H1 (cell line): ENCODE measurements at regions not wholly inside any gene's neighbourhood (a gene's known extent, or its start where the extent isn't known, plus 50 kb on each side); places are given as distances from the start of the nearest gene placed in this dataset.

Experiments used
- CTCF ChIA-PET: fragments of 300-600 bp; sonication (Branson Sonifier 250); formaldehyde crosslinking; loops from one replicate; lab custom pipeline; 2021; ENCODE audit not compliant: partially characterized antibody; lab: Charles Lee
- POLR2A ChIA-PET: fragments of 300-600 bp; sonication (Branson Sonifier 250); formaldehyde crosslinking; loops from one replicate; lab custom pipeline; 2021; ENCODE audit warnings: inconsistent platforms; ENCODE audit not compliant: partially characterized antibody; lab: Charles Lee
- DNase-seq, 2 experiments: peaks; one replicate each; pipeline versions ENCODE4 v3.0.0 to v3.0.0-alpha.2; 2010 to 2022; ENCODE audit warnings: low spot score in 2 of 2, low read depth in 1 of 2, mixed read lengths in 1 of 2
- FAIRE-seq: peaks from 2 replicates; lab custom pipeline; 2011; peaks lifted over from hg19 to GRCh38; lab: Jason Lieb, UNC
- H2AFZ ChIP-seq: 2 replicates; pipeline ENCODE4 v1.8.1; 2012; ENCODE audit warnings: low read length, inconsistent platforms
- H2AK5ac ChIP-seq: 2 replicates; pipeline ENCODE4 v1.6.1; 2013; ENCODE audit warnings: low read depth, low read length
- H2BK120ac ChIP-seq: replicated peaks from 2 replicates; pipeline ENCODE3; 2013; ENCODE audit warnings: low read depth, low read length, inconsistent platforms
- H2BK12ac ChIP-seq: 2 replicates; pipeline ENCODE4 v1.6.1; 2013; ENCODE audit warnings: low read depth, low read length
- H2BK15ac ChIP-seq: 2 replicates; pipeline ENCODE4 v1.6.1; 2013; ENCODE audit warnings: low read length
- H2BK20ac ChIP-seq: 2 replicates; pipeline ENCODE4 v1.6.1; 2013; ENCODE audit warnings: low read length
- H2BK5ac ChIP-seq: 2 replicates; pipeline ENCODE4 v1.6.1; 2013; ENCODE audit warnings: low read depth, low read length
- H3K14ac ChIP-seq: 2 replicates; pipeline ENCODE4 v1.6.1; 2013; ENCODE audit warnings: inconsistent platforms; ENCODE audit not compliant: insufficient read length
- H3K18ac ChIP-seq: 2 replicates; pipeline ENCODE4 v1.6.1; 2013; ENCODE audit warnings: low read length; ENCODE audit errors: extremely low read depth
- H3K23ac ChIP-seq: 2 replicates; pipeline ENCODE4 v1.6.1; 2013; ENCODE audit warnings: inconsistent platforms; ENCODE audit not compliant: insufficient read length
- H3K23me2 ChIP-seq: 2 replicates; pipeline ENCODE4 v1.6.1; 2013; ENCODE audit warnings: low read depth, low read length
- H3K27ac ChIP-seq: 2 replicates; pipeline ENCODE4 v1.6.1; 2011; ENCODE audit warnings: low read depth, low read length, inconsistent platforms
- H3K27me3 ChIP-seq, 4 experiments: replicated peaks in 1 of 4; 1 replicate in 1 of 4; 2 replicates in 3 of 4; pipeline versions ENCODE4 v1.6.1 to v1.8.1; 2011 to 2013; ENCODE audit warnings: low read length in 3 of 4, mild to moderate bottlenecking in 3 of 4, inconsistent platforms in 2 of 4, mixed read lengths in 2 of 4, moderate library complexity in 1 of 4; ENCODE audit not compliant: control insufficient read depth in 3 of 4, insufficient read depth in 3 of 4; ENCODE audit errors: extremely low read depth in 1 of 4
- H3K36me3 ChIP-seq, 4 experiments: 2 replicates each; pipeline versions ENCODE4 v1.6.1 to v1.8.1; 2011 to 2013; ENCODE audit warnings: mild to moderate bottlenecking in 4 of 4, low read length in 3 of 4, moderate library complexity in 2 of 4, control low read depth in 1 of 4, inconsistent platforms in 1 of 4; ENCODE audit not compliant: insufficient read depth in 4 of 4, control insufficient read depth in 2 of 4
- H3K4ac ChIP-seq: replicated peaks from 2 replicates; pipeline ENCODE3; 2013; ENCODE audit warnings: low read length, low read depth, mixed read lengths, inconsistent platforms; ENCODE audit not compliant: insufficient read length
- H3K4me1 ChIP-seq, 4 experiments: replicated peaks in 1 of 4; 1 replicate in 1 of 4; 2 replicates in 3 of 4; pipeline versions ENCODE4 v1.6.1 to v1.8.1; 2011 to 2013; ENCODE audit warnings: low read length in 3 of 4, inconsistent platforms in 2 of 4, mixed read lengths in 1 of 4; ENCODE audit not compliant: insufficient read depth in 4 of 4, control insufficient read depth in 3 of 4
- H3K4me2 ChIP-seq, 2 experiments: 2 replicates each; pipeline versions ENCODE4 v1.6.1 to v1.8.1; 2011 to 2013; ENCODE audit warnings: low read depth in 2 of 2, low read length in 2 of 2, control low read depth in 1 of 2, inconsistent platforms in 1 of 2, mild to moderate bottlenecking in 1 of 2; ENCODE audit not compliant: insufficient read depth in 1 of 2
- H3K4me3 ChIP-seq, 4 experiments: fragments of 200-600, 300-600 bp in 1 of 4; sonication (generic), shearing (Covaris generic), sonication (Bioruptor Twin) in 1 of 4; 2 replicates each; pipeline versions ENCODE4 v1.5.1 to v1.8.1; 2011 to 2016; ENCODE audit warnings: low read length in 4 of 4, low read depth in 3 of 4, control low read depth in 2 of 4, inconsistent platforms in 2 of 4, mild to moderate bottlenecking in 2 of 4, mixed read lengths in 1 of 4, moderate library complexity in 1 of 4; ENCODE audit not compliant: insufficient read depth in 2 of 4; ENCODE audit errors: extremely low read depth in 1 of 4
- H3K56ac ChIP-seq: replicated peaks from 2 replicates; pipeline ENCODE3; 2013; ENCODE audit warnings: low read depth, mild to moderate bottlenecking, mixed read lengths, low read length, inconsistent platforms; ENCODE audit not compliant: insufficient read length
- H3K79me1 ChIP-seq: 2 replicates; pipeline ENCODE4 v1.6.1; 2013; ENCODE audit warnings: low read depth, low read length, control low read depth
- H3K79me2 ChIP-seq, 2 experiments: 2 replicates each; pipeline versions ENCODE4 v1.6.1 to v1.8.1; 2012 to 2013; ENCODE audit warnings: low read length in 2 of 2, mild to moderate bottlenecking in 2 of 2, inconsistent platforms in 1 of 2; ENCODE audit not compliant: insufficient read depth in 2 of 2, control insufficient read depth in 1 of 2
- H3K9ac ChIP-seq, 4 experiments: replicated peaks in 1 of 4; 1 replicate in 1 of 4; 2 replicates in 3 of 4; pipeline versions ENCODE4 v1.6.1 to v1.8.1; 2011 to 2013; ENCODE audit warnings: low read depth in 3 of 4, low read length in 3 of 4, control low read depth in 2 of 4, mild to moderate bottlenecking in 2 of 4, moderate library complexity in 2 of 4, inconsistent platforms in 1 of 4; ENCODE audit errors: extremely low read depth in 1 of 4
- H3K9me3 ChIP-seq, 2 experiments: 2 replicates each; pipeline versions ENCODE4 v1.6.1 to v1.8.1; 2012 to 2013; ENCODE audit warnings: mild to moderate bottlenecking in 2 of 2, moderate library complexity in 2 of 2, control low read depth in 1 of 2, inconsistent platforms in 1 of 2, low read depth in 1 of 2, low read length in 1 of 2, mixed read lengths in 1 of 2; ENCODE audit not compliant: insufficient read depth in 2 of 2
- H4K20me1 ChIP-seq, 2 experiments: replicated peaks in 1 of 2; 2 replicates each; pipeline versions ENCODE3 to v1.8.1; 2011 to 2013; ENCODE audit warnings: inconsistent platforms in 2 of 2, low read length in 2 of 2, mild to moderate bottlenecking in 1 of 2; ENCODE audit not compliant: insufficient read depth in 2 of 2, control insufficient read depth in 1 of 2
- H4K5ac ChIP-seq: 2 replicates; pipeline ENCODE4 v1.6.1; 2013; ENCODE audit warnings: low read length, low read depth, mixed read lengths, inconsistent platforms; ENCODE audit not compliant: insufficient read length
- H4K8ac ChIP-seq: 2 replicates; pipeline ENCODE4 v1.8.0; 2013; ENCODE audit warnings: mild to moderate bottlenecking, moderate library complexity, low read length, inconsistent platforms; ENCODE audit not compliant: insufficient read depth; ENCODE audit errors: extremely low read depth
- H4K91ac ChIP-seq: replicated peaks from 2 replicates; pipeline ENCODE3; 2013; ENCODE audit warnings: low read length, mixed read lengths, inconsistent platforms; ENCODE audit not compliant: insufficient read length
- FOSL1 ChIP-seq: IDR thresholded peaks from 2 replicates; pipeline ENCODE4 v1.6.1; 2011; ENCODE audit warnings: mild to moderate bottlenecking, low read depth, low read length, moderate library complexity; ENCODE audit not compliant: insufficient read depth
- HDAC2 ChIP-seq, 2 experiments: fragments of 300-600 bp in 1 of 2; sonication (generic) in 1 of 2; IDR thresholded peaks; 2 replicates each; pipeline ENCODE4 v1.6.1; 2011 to 2012; ENCODE audit warnings: low read depth in 2 of 2, low read length in 2 of 2, mild to moderate bottlenecking in 2 of 2, moderate library complexity in 2 of 2, borderline replicate concordance in 1 of 2, inconsistent platforms in 1 of 2
- MAFK ChIP-seq: IDR thresholded peaks from 2 replicates; pipeline ENCODE4 v1.6.1; 2012; ENCODE audit warnings: low read depth, mild to moderate bottlenecking, improper control_type of control experiment, low read length
- TCF12 ChIP-seq: IDR thresholded peaks from 2 replicates; pipeline ENCODE4 v1.6.1; 2011; ENCODE audit warnings: low read depth, mild to moderate bottlenecking, low read length
- TEAD4 ChIP-seq: IDR thresholded peaks from 2 replicates; pipeline ENCODE4 v1.6.1; 2012; ENCODE audit warnings: low read depth, low read length, inconsistent platforms, mixed read lengths
- WGBS, 2 experiments: shearing (Covaris generic) in 1 of 2; methylation state at CpG; one replicate each; pipeline versions ENCODE4 v1.1.6 to v1.1.7; 2013 to 2015; ENCODE audit warnings: low lambda C conversion rate in 2 of 2, mixed read lengths in 2 of 2, inconsistent platforms in 1 of 2, low coverage in 1 of 2, missing lambda C conversion rate in 1 of 2; ENCODE audit not compliant: insufficient replicate concordance in 2 of 2, insufficient coverage in 1 of 2, insufficient read length in 1 of 2; ENCODE audit errors: extremely low coverage in 1 of 2, missing lambda C conversion rate in 1 of 2; 5-methylcytosine and 5-hydroxymethylcytosine counted together
- TF ChIP-seq, protein P1 (sequence below): IDR thresholded peaks from 2 replicates; pipeline ENCODE4 v1.6.1; 2011; ENCODE audit warnings: low read depth, mild to moderate bottlenecking, low read length; ENCODE audit not compliant: insufficient read depth
- TF ChIP-seq, protein P2 (sequence below): IDR thresholded peaks from 2 replicates; pipeline ENCODE4 v1.6.1; 2012; ENCODE audit warnings: inconsistent platforms

DNA sequence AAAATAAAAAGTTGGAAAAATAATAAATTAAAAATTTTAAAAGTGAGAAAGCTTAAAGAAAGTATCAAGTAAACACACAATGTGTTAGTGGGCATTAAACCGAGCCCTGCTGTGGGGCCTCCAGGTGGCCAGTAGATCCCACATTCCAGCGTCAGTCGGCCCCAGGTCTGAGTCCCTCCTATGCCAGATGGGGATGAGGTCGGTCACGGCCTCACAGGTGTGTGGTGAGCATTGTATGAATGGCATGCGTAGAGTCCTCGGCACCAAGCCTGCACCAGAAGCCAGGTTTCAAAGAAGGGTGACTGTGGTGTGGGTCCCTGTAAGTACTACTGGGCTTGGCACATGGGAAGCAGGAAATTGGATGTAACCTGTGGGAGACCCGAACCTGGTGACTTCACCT lies 75.6 kb upstream of the MSX1 start:
- peak overlapping the region; percentile 51 for H4K91ac ChIP-seq
- no peak overlapping the region for H3K56ac ChIP-seq
- 82% methylated on average over 8 of the region's 8 CpGs; no CpG with 5 or more reads in 1 of the 2 experiments for WGBS, 2 experiments
- peaks cover 0 to 16% (median 0%) of the 10 kb centered on the region in 4 experiments; a peak in 1 of 7 replicates for H3K4me1 ChIP-seq
- no peak overlapping the region for H2BK120ac ChIP-seq
- H3K27me3 ChIP-seq = peaks cover 0 to 2% (median 0%) of the 10 kb centered on the region in 4 experiments; a peak in 1 of 7 replicates
- H2BK20ac ChIP-seq = no peak overlapping the region
- H2AK5ac ChIP-seq = no peak overlapping the region
- TF ChIP-seq TCF12 = peak; percentile 33; the same call in 1 of the 2 replicates
- TF ChIP-seq, protein P1, sequence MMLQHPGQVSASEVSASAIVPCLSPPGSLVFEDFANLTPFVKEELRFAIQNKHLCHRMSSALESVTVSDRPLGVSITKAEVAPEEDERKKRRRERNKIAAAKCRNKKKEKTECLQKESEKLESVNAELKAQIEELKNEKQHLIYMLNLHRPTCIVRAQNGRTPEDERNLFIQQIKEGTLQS = no peak
- no peak for TF ChIP-seq FOSL1
- no peak for TF ChIP-seq MAFK
- TF ChIP-seq, protein P2, sequence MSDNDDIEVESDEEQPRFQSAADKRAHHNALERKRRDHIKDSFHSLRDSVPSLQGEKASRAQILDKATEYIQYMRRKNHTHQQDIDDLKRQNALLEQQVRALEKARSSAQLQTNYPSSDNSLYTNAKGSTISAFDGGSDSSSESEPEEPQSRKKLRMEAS = no peak
- peak; percentile 66; the same call in 1 of the 2 replicates for TF ChIP-seq TEAD4
- no peak for TF ChIP-seq HDAC2 (IDR thresholded peaks at IDR 0.05; ENCODE audit: borderline replicate concordance in 1 of 2, low read depth in 2 of 2, low read length in 2 of 2)
- H3K4ac ChIP-seq = no peak overlapping the region
- peaks cover 6 to 10% of the 10 kb centered on the region in 2 experiments for H3K9me3 ChIP-seq
- no peaks in the 10 kb centered on the region for H3K36me3 ChIP-seq
- no peaks in the 10 kb centered on the region for H3K79me1 ChIP-seq
- peaks cover 0 to 2% of the 10 kb centered on the region in 2 experiments for H4K20me1 ChIP-seq
- DNase-seq (no peak), FAIRE-seq (no peak)
- H3K4me3 ChIP-seq = no peak overlapping the region
- no peak overlapping the region for H3K4me2 ChIP-seq
- no peak overlapping the region for H4K8ac ChIP-seq
- H2AFZ ChIP-seq = no peak overlapping the region
- no peak overlapping the region for H3K9ac ChIP-seq
- H2BK12ac ChIP-seq = no peak overlapping the region
- no peak overlapping the region for H3K23ac ChIP-seq
- no peaks in the 10 kb centered on the region for H3K79me2 ChIP-seq
- H3K23me2 ChIP-seq = no peaks in the 10 kb centered on the region
- H3K14ac ChIP-seq = no peak overlapping the region
- H2BK15ac ChIP-seq = no peak overlapping the region
- no peak overlapping the region for H2BK5ac ChIP-seq
- H3K18ac ChIP-seq = no peak overlapping the region
- no peak overlapping the region for H3K27ac ChIP-seq
- ChIA-PET POLR2A (no interaction called here), CTCF (interaction anchor here (0.8 to 1.5 kb wide), 8 partner anchors 9 to 106 kb away, joined by 3 to 6 read pairs (median 4); no protein-coding TSS in a partner anchor)
- H4K5ac ChIP-seq = no peak overlapping the region
